ENCODE measurements at regions not wholly inside any gene's neighbourhood (a gene's known extent, or its start where the extent isn't known, plus 50 kb on each side); places are given as distances from the start of the nearest gene placed in this dataset.

DNA sequence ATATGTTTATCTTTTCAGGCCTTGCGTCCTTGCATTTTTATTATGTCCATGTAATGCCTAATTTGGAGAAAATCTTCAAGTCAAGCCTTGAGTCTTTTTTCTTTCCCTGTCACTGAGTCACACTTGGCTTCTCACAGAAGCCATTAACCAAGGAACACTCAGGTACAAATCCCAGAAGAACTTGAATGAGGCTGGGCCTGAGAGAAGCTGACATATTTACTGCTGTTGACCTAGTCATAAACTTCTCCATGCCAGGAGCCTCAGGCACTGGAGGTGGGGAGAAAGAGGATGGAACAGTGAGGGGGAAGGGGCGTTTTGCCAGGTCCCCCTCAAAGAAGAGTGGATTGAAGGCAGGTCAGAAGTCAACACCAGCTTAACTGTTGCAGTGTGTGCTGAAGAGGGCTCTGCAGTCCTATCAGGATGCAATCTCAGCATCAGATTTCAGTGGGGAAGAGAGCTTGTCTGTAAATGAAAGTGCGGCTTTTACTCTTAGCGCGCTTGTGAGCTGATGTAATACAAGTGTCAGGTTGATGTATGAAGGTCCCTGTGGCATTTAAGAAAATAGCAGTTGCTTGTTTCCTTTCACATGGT lies 526.0 kb downstream of the ETS1 start:
- DNase-seq: no peak

DNA sequence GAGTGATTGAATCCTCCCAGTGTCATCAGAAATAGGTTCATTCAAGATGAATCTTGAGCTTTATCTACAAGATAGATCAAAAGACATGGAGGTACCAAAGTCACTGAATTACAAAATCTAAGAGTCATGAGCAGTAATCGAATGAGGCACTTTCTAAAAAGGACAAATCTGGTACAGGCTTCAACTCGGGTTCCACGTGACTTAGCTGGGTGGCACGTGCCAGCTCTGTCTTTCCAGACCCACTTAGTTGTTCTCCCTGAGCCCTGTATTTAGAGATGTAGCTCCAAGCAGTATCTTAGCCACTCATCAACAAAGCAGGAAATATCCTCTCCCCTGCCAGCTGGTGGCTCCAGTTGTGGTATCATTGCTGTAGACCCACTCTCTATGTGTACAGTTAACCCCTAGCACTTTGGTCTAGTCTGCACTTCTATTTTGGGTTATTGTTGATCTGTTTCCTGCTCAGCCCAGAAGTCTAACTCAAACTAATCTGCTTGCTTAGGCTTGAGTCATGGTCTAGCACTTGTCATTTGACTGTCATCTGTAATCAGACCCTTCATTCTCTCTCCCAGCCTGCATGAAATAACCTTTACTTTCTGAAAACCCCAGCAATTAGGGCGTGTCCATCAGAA lies 528.7 kb downstream of the ETS1 start:
- no peak for DNase-seq

DNA sequence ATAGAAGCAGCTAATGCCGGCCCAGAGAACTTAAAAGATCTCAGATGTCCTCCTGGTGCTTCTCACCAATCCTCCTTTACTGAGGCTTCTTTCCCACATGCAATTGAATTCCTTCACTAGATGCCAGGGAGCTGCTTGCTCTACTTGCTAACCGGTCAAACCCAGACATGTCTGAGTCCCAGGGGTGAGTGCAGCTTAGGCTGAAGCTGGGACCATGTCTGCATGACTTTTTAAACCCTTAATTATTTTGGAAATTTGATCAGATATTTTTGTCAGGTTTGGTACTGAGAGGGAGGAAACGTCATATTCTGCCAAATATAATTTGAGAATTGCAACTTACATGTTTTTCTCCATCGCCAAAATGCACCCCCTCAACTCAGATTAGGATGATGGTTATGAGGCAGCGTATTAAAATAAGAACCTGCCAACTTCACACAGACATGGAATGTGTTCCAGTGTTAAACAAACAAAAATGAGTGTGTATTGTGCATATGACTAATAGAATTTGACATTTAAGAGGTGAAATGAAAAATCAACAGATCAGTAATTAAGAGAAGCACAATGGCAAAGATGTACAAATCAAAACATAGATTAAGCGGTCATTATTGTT lies 529.5 kb downstream of the ETS1 start:
- no peak for DNase-seq

DNA sequence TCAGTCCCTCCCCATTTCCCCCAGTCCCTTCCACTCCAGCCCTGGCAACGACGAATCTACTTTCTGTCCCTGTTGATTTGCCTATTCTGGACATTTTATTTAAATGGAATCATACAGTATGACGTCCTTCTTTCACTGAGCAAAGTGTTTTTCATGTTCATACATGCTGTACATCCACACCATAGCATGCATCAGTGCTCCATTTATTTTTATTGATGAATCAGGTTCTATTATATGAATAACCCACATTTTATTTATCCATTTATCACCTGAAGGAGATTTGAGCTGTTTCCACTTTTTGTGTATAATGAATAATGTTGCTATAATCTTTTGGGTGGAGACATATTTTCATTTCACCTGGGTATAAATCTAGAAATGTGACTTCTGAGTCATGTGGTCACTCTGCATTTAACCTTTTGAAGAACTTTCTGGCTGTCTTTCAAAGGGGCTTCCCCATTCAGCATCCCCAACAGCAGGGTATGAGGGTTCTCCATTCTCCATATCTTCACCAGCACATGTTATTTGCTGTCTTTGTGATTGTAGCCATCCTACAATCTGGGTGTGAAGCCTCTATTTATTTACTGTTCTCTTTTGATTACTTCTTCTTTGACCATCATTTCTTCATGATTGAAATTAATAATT lies 531.7 kb downstream of the ETS1 start:
- DNase-seq: no peak

DNA sequence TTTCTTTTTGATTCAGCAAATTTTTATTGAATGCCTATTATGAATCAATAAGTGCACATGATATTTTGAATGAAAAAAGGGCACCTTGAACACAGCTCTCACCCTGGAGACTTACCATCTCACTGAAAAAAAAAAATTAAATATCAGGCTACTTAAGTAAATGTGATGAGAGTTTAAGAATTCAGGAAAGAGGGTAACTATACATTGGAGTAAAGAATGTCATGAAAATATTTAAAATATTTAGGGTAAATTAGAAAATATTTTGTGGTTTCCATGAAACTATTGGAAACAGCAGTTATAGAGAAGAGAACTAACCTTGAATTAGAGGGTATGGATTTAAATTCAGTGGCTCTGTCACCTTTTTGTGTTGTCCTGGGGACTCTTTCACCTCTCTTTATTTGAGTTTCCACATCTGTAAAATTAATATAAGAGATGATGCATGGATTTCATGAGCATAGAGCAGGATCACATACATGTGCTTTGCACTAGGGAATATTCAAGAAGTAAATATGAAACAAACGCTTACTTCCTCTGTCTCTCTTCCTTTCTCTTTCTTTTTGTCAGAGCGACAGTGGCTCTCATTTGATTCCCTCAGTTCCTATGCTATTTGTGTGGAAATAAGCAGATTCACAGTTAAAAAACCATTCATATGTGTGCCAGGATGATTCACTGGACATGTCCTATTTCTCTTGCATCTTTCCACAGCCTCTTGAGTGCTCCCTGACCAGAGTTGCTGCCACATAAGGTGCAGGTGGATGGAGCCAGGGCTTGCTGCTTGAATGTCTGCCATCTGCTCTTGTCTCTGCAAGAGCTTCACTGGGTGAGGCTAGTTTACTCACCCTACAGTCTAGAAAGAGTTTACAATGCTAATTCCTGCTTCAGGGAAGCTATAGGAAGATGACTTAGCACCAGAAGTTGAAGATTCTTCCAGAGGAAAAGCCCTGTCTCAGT lies 533.1 kb downstream of the ETS1 start:
- DNase-seq: no peak

DNA sequence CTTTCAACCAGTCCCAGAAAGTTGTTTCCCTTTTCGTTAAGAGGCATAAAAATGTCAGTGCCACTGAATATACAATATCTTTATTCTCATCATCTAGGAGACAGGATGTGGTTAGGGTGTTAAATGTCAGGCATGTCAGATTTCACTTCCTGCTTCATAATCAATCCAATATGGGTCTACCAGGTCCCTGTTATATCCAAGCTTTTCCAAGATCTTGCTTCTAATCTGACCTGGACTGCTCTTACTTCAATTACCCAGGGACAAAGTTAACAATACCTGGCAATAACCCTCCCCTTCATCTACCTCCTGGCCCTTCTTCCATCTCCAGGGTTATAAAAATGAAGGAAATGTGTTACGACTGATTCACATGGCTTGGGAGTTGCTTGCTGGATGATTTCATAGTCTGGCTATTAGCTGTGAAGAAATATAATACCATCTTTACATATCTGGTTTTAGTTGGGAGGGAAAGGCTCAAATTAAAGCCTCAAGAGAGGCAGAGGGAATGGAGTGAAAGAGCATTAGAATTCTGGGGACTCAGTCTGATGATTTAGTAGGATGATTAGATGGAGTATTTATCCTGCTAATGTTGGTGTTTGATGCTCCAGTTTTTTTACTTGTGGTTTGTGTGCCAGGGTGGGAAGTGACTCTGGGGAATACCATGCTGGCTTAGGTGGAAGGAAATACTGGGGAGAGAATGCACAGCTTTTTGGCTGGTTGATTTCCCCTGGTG lies 534.3 kb downstream of the ETS1 start:
- DNase-seq: peak; percentile 39 to 83

DNA sequence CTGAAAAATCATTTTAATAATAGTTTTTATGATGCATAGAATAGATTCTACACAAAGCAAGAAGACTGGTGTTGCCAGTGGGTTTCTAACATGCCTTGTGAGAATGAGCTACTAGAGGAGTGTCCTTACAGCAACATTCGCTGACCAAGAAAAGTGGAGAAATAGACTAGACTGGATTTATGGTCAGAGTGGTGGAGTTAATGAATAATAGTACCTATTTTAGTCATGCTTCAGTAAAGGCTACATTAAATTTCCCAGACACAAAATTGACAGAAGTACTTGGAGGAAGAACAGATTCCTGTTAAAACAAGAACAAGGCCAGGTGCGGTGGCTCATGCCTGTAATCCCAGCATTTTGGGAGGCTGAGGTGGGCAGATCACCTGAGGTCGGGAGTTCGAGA lies 539.2 kb downstream of the ETS1 start:
- no peak for DNase-seq

DNA sequence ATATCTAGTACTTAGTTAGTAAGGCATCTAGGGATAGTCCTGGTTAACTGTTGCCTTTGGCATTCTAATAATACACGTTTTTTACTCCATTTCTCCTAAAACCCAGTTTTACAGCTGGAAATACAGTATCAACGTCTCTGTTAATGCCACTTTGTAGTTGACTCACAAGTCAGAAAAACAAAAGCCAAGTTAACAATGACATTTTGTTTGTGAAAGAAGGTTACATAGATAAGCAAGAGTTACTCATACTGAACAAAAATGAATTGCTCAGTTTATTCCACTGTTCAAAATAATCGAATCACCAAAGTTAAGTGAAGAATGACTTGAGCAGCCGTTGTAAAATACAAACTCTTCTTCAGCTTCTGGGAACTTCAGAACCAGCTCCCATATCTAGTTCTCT lies 540.3 kb downstream of the ETS1 start:
- no peak for DNase-seq

DNA sequence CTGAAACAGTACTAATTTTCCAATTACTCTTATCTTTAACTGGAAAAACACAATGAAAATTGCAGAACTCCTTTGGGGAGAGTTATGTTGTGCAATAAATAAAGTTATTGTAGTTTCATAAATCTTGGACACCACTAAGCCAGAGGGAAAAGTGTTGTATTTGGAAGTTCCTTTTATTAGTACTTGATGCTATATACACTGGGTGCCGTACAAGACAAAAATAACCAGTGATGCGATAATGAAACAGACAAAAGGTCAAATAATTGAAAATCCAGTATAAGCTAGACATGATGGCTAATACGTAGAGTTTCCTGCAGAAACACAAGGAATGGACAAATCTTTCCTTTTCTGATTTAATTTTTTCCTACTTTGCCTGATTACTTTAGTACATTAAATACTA lies 541.1 kb downstream of the ETS1 start:
- DNase-seq: no peak

DNA sequence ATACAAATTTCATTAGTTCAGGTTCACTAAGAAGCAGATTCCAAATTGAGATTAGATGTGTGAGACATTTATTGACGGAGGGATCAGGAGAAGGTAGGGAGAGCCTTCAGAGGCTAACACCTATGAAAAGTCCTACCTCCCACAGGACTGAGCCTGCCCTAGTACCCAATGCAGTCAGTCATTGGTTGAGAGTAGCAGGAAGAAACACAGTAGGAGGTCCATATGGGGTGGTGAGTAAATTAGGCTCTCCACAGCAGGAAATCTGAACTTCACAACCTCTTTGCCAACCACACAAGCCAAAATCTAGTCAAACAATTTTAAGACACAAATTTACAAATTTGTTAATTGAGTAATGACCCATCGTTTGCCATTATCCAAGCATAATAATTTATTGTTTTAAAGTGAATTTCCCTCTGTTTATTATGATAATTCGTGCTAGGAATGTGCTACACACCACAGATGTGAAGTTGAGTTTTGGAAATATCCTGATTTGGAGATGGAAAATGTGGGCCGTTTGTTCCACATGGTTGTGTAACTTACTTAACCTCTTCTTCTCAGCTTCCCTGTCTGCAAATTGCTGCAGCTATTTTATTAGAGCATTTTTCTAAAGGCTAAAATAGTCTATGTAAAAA lies 542.1 kb downstream of the ETS1 start:
- DNase-seq: no peak

DNA sequence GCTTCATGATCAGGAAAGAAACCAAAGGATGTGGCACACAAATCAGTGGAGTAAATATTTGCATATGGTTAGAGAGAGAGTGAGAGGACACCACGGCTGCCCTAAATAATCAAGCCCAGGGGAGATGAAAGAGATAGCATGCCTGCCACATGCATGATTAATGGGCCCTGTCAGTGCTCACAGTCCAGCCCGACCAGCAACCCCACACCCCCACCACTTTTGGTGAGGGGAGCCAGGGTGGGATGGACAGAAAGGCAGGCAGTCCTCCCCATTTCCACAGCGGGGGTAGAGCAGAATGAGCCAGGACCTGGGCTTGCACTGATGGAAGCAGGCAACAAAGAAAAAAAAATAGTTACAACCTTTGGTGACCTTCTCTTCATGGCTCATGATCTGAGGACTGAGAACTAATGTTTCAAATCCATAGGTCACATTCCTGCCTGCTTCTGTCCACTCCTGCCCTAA lies 545.0 kb downstream of the ETS1 start:
- no peak for DNase-seq

DNA sequence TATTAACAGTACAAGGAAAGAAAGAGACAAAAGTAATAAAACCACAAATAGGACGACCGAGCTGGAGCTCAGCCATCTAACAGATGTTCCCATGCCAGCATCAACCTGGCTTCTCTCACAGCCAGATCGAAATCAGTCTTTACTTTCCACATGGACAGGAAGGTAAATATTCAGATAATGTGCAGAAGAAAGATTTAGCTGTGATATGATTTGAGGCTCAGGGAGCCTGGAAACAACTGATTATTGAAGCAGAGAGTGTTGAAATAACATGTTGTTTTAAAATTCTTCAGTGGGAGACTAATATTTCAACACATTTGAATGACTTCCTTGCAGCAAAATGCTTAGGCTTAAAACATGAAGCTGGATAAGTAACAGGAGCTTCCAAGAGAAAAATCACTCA lies 546.8 kb downstream of the ETS1 start:
- no peak for DNase-seq

DNA sequence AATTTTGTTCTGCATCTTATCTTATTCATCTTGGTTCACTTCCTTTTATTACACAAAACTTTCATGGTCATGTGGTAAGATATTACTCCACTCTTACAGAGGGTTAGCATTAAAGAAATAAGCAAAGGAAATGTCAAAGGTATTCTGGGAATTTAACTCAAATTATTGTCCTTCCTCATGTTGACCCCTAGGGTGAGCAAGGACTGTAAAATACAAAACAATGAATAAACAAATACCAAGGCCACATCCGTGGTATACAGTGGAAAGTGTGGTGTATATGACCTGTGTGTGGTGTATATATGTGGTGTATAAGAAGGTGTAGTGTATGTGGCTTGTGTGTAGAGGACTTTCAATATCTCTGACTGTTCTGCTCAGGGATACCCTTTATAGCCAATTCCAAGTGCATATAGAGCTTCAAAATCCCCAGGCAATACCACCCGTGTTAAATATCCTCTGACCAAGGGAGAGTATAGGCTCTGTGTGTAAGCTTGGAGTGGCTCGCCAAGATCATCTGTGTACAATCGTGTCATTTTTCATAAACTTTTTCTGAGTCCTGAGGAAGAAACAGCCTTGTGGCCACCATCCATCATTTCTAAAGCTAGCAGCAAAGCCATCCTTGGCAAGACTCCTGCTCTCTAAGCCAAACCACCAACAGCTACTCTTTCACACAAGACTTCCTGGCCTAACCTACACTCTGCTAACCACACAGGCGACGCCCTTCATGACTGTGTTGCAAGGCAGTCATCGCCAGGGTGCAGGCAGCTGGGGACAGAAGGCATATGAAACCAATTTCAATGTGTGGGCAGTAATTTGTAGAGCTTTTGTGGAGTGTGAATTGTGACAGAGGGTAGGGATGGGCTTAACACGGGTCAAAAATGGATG lies 548.0 kb downstream of the ETS1 start:
- DNase-seq: peak in 1 of 2 experiments; percentile 77

DNA sequence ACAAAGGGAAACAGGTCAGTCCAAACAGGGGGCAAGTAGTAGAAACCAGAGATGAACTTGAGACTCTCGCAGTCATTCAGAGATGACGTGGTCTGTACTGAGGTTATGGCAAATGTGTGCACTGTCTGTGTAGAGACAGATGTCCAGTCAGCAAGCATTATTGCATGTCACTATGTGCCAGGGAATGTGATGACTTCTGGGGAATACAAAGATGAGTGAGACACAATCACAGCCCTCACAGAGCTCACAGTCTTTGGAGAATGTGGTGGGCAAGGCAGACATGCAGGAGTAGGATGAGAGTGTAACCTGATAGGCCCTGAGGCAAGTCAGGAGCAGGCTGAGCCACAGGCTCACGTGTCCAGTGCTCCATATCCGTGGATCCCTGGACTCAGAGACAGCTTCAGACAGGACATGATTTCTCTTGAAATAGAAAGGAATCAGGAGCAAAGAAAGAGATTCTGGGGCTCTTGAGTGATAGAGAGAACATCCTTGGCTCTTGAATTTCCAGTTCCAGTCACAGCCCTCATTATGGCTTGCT lies 550.7 kb downstream of the ETS1 start:
- DNase-seq: no peak

DNA sequence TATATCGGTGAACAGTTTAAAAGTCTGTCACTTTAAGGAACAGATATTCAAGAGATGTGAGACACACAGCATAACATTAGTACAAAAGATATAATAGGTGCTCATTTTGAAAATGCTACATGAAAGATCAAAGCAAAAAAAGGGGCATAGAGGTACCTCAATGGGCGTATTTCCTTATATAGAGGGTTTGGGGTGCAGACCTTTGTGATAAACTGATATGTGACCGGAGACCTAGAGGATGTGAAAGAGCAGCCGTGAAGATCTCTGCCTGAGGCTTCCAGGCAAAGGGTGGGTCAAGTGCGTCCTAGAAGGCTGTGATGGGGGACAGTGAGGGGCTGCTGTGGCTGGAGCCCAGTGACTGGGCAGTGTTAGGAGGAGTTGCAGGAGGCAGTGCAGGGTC lies 551.4 kb downstream of the ETS1 start:
- DNase-seq: no peak

DNA sequence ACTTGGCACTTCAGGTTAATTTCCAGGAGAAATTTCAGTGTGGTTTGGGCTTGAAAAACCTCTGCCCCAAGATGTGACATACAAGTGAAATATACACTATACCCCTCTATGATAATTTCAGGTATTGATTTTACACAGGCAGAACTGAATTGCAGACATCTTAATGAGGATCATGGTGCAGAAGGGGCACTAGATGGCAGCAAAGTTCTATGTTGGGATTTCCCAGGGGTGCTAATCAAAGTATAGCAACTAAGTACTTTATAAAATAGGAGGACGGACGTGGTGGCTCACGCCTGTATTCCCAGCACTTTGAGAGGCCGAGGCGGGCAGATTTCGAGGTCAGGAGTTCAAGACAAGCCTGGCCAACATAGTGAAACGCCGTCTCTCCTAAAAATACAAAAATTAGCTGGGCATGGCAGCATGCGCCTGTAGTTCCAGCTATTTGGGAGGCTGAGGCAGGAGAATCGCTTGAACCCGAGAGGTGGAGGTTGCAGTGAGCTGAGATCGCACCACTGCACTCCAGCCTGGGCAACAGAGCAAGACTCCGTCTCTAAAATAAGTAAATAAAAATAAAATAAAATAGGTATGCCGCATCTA lies 555.7 kb downstream of the ETS1 start:
- peak in 1 of 2 experiments; percentile 79 for DNase-seq

DNA sequence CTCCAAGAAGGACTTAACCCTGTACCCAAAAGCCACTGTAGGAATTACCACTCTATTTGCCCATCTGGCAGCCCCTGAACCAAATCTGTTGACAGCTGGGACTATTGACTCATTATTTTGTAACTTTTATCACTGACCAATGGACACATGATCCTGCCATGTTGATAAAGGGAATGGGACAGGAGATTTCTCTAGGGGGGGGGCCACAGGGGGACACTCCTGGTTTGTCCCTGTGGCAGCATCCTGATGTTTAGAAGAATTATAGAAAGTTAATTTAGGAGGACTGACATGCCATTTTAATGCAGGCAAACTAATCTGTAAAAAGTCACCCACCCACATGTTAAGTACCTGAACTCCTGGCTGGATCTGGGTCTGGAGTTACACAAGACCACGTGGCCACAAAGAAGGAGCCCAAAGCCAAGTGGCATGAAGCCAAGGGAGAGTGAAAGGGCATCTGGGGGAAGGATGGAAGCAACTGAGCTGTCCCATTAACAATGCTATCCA lies 558.1 kb downstream of the ETS1 start:
- no peak for DNase-seq

DNA sequence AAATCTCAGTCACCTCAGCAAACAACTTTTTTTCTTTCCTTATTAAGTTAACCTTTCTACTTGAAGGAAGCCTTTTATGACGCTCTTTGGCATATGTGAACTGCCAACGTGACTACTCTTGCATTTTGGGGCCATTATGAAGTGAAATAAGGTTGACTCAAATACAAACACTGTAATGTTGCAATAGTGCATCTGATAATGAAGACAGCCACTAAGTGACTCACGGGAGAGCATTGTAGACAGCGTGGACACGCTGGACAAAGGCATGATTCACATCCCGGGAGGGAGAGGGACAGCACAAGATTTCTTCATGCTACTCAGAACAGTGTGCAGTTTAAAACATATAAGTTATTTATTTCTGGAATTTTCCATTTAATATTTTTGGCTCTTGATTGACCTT lies 560.8 kb downstream of the ETS1 start:
- peak; percentile 80 to 91 for DNase-seq

DNA sequence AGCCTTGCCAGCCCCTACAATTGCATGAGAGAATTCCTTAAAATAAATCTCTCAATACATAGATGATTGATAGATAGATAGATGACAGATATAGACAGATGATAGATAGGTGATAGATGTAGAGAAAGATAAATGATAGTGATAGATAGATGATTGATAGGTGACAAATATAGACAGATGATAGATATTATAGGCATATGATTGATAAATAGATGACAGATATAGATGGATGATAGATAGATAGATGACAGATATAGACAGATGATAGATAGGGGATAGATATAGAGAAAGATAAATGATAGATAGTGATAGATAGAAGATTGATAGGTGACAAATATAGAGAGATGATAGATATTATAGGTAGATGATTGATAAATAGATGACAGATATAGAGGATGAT lies 564.6 kb downstream of the ETS1 start:
- no peak for DNase-seq

DNA sequence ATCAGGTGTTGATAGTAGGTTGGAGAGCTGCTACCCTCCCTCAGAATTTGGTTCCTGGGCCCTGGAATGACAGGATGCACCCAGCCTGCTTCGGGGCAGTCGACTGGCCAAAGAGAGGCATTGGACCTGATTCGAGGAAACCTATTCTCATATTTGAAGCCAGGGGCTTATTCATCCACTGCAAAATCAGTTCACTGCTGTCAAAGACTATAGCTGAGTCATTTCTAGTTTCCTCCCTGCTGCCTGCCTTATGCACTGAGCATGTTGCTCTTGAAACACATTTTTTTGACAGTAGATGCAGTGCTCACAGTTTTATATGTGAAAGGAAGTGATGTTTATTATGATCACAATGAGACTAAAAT lies 565.4 kb downstream of the ETS1 start:
- no peak for DNase-seq
